Lung (tissue), 9 donors: ENCODE measurements at regions not wholly inside any gene's neighbourhood (a gene's known extent, or its start where the extent isn't known, plus 50 kb on each side); places are given as distances from the start of the nearest gene placed in this dataset.
"Not testable (repeated sequence)": the region's sequence is repeated elsewhere in the genome, so short reads cannot be mapped to it uniquely, and the experiment has no call there.

Source experiments
- ATAC-seq: fragments of 200-7000 bp; cut with Tn5 transposase; one replicate; pipeline ENCODE4 v1.9.1; 2020; ENCODE audit warnings: moderate number of reproducible peaks; ENCODE audit not compliant: insufficient read depth, low FRiP score
- DNase-seq, 3 donors: peaks; one replicate each; pipeline ENCODE4 v3.0.0-alpha.2; 2013 to 2017
- H3K27ac ChIP-seq, 2 donors: one replicate each; pipeline ENCODE4 v1.5.1; 2013; ENCODE audit warnings: mild to moderate bottlenecking in 2 of 2, moderate library complexity in 2 of 2, control low read depth in 1 of 2, inconsistent platforms in 1 of 2, low read depth in 1 of 2, low read length in 1 of 2
- H3K27me3 ChIP-seq, 3 donors: one replicate each; pipeline ENCODE4 v1.5.1; 2013; ENCODE audit warnings: low read length in 2 of 3; ENCODE audit not compliant: control insufficient read depth in 3 of 3, insufficient read depth in 3 of 3
- H3K36me3 ChIP-seq, 4 donors: one replicate each; pipeline ENCODE4 v1.5.1; 2013; ENCODE audit warnings: low read length in 4 of 4, mild to moderate bottlenecking in 1 of 4, moderate library complexity in 1 of 4; ENCODE audit not compliant: control insufficient read depth in 4 of 4, insufficient read depth in 4 of 4
- H3K4me1 ChIP-seq, 5 donors: one replicate each; pipeline ENCODE4 v1.5.1; 2013; ENCODE audit warnings: low read length in 5 of 5, mild to moderate bottlenecking in 2 of 5, moderate library complexity in 1 of 5; ENCODE audit not compliant: control insufficient read depth in 5 of 5, insufficient read depth in 5 of 5
- H3K4me3 ChIP-seq: one replicate; pipeline ENCODE4 v1.5.1; 2013; ENCODE audit warnings: mild to moderate bottlenecking, control low read depth, moderate library complexity
- H3K9ac ChIP-seq, 2 donors: one replicate each; pipeline ENCODE4 v1.5.1; 2013; ENCODE audit warnings: low read length in 2 of 2, control low read depth in 1 of 2; ENCODE audit not compliant: insufficient read depth in 1 of 2
- H3K9me3 ChIP-seq, 4 donors: one replicate each; pipeline ENCODE4 v1.5.1; 2013; ENCODE audit warnings: low read length in 3 of 4, mild to moderate bottlenecking in 1 of 4, moderate library complexity in 1 of 4; ENCODE audit not compliant: control insufficient read depth in 4 of 4, insufficient read depth in 3 of 4
- WGBS, 2 donors: extraction: QIAGEN DNeasy Blood & Tissue Kit; methylation state at CpG; one replicate each; pipeline ENCODE4 v1.1.7; 2013; 5-methylcytosine and 5-hydroxymethylcytosine counted together
- donor health status: Bipolar disorder and iron deficiency.
- donor health status: healthy.
- donor health status: DM: yes; HTN: yes; CAD: no.

DNA sequence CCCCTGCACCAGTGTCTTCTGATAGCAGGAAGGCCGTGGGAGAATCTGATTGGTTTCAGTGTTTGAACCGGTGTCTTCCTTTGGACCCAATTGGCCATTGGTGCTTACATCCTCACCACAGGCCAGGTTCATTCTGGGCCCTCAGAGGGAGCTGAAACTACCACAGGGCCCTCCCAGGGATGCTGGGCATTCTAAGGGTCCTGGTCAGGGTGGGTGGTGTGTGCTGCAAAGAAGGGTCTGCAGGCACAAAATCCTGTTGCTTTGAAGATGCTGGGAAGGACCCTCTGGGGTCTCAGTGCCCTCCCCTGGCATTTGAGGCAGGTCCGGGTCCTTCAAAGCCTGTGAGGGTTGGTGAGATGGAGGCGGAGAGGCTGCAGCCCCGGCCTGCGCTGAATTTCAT is 89.8 kb upstream of the RIMBP3B start:
- no CpG with 5 or more reads among the region's 6 CpGs for WGBS, 2 donors
- ATAC-seq, H3K27ac ChIP-seq, H3K4me3 ChIP-seq, H3K27me3 ChIP-seq, H3K4me1 ChIP-seq, H3K36me3 ChIP-seq, H3K9me3 ChIP-seq, H3K9ac ChIP-seq, DNase-seq: not testable (repeated sequence)

DNA sequence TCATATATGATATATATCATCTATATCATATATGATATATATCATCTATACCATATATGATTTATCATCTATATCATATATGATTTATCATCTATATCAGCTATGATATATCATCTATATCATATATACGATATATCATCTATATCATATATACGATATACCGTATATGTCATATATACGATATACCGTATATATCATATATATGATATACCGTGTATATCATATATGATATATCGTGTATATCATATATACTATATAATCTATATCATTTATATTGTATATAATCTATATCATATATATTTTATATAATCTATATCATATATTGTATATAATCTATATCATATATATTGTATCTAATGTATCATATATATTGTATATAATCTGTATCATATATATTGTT is 55.9 kb upstream of the RIMBP3B start:
- H3K27ac ChIP-seq, H3K36me3 ChIP-seq, ATAC-seq, H3K27me3 ChIP-seq, H3K4me3 ChIP-seq, H3K4me1 ChIP-seq, DNase-seq, H3K9ac ChIP-seq, H3K9me3 ChIP-seq: not testable (repeated sequence)
- WGBS, 2 donors: 48 to 65% methylated on average over 7 of the region's 7 CpGs
